Neural progenitor cell (in vitro differentiated cells): ENCODE measurements at regions not wholly inside any gene's neighbourhood (a gene's known extent, or its start where the extent isn't known, plus 50 kb on each side); places are given as distances from the start of the nearest gene placed in this dataset.

ENCODE experiments used
- EZH2phosphoT487 ChIP-seq: fragments of 200-600 bp; sonication (generic); IDR thresholded peaks from 2 replicates; pipeline ENCODE4 v1.6.1; 2017; ENCODE audit warnings: antibody characterized with exemption
- TF ChIP-seq, protein P1 (sequence below): fragments of 200-600 bp; sonication (generic); IDR thresholded peaks from 2 replicates; pipeline ENCODE4 v1.5.1; 2017; ENCODE audit warnings: antibody characterized with exemption, mild to moderate bottlenecking

DNA sequence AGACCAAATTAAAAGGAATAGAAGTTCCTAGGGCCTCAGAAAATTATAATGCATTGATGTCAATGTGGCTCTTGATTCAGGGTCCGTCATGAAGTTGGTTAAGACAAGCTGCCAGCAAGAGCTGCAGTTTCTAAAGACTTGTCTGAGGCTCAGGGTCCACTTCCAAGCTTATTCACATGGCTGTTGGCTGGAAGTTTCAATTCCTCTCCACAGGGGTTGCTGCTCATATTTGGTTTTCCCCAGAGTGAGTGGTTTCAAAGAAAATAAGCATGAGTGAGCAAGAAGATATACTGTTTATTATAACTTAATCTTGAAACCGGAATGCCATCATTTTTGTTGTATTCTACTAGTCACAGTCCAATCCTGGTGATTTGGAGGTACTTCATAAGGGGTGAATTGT is 1247.4 kb downstream of the LRFN5 start:
- TF ChIP-seq, protein P1, sequence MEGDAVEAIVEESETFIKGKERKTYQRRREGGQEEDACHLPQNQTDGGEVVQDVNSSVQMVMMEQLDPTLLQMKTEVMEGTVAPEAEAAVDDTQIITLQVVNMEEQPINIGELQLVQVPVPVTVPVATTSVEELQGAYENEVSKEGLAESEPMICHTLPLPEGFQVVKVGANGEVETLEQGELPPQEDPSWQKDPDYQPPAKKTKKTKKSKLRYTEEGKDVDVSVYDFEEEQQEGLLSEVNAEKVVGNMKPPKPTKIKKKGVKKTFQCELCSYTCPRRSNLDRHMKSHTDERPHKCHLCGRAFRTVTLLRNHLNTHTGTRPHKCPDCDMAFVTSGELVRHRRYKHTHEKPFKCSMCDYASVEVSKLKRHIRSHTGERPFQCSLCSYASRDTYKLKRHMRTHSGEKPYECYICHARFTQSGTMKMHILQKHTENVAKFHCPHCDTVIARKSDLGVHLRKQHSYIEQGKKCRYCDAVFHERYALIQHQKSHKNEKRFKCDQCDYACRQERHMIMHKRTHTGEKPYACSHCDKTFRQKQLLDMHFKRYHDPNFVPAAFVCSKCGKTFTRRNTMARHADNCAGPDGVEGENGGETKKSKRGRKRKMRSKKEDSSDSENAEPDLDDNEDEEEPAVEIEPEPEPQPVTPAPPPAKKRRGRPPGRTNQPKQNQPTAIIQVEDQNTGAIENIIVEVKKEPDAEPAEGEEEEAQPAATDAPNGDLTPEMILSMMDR: no peak
- TF ChIP-seq EZH2phosphoT487: no peak
